ENCODE measurements at regions not wholly inside any gene's neighbourhood (a gene's known extent, or its start where the extent isn't known, plus 50 kb on each side); places are given as distances from the start of the nearest gene placed in this dataset.

DNA sequence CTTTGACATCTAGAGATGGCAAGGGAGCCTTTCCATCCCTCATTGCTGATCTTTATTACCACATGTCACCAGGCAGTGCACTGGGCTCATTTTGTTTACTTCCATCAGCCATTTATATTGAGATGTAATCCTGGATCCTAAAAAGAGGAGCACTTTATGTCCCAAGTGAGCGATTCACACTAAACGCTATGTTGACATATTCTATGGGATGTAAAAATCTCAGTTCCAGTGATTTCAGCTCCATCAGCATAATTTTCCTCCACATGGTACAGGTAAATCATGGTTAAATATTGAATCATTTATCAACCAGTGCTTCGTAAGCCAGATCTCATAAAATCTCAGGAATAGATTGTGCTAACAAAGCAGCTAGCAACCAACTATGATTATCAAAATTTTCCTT, 634.8 kb upstream of the PLXNA2 start:
- H3K9me3 ChIP-seq (ENCODE audit: insufficient read depth, low read depth, low read length): no peaks in the 10 kb centered on the region
- no peak overlapping the region for H2AFZ ChIP-seq (ENCODE audit: low read length)
- H3K36me3 ChIP-seq (ENCODE audit: insufficient read depth, low read length): no peaks in the 10 kb centered on the region
- no peaks in the 10 kb centered on the region for H3K79me2 ChIP-seq (ENCODE audit: insufficient read depth, low read length)
- no peak overlapping the region for H3K4me2 ChIP-seq (ENCODE audit: low read depth, low read length, poor library complexity, severe bottlenecking)
- H3K27me3 ChIP-seq (ENCODE audit: insufficient read depth, low read length, poor library complexity, severe bottlenecking): no peaks in the 10 kb centered on the region
- H3K9me2 ChIP-seq (replicated peaks; ENCODE audit: low read depth, low read length): no peaks in the 10 kb centered on the region
- H3K4me3 ChIP-seq (ENCODE audit: low read length, poor library complexity, severe bottlenecking): no peak overlapping the region
- H3K9ac ChIP-seq (ENCODE audit: low read depth, low read length, poor library complexity, severe bottlenecking): no peak overlapping the region
- no peaks in the 10 kb centered on the region for H4K20me1 ChIP-seq (ENCODE audit: insufficient read depth, low read length, poor library complexity, severe bottlenecking)
- no peaks in the 10 kb centered on the region for H3F3A ChIP-seq (ENCODE audit: low read depth)
- TF ChIP-seq, protein P1, sequence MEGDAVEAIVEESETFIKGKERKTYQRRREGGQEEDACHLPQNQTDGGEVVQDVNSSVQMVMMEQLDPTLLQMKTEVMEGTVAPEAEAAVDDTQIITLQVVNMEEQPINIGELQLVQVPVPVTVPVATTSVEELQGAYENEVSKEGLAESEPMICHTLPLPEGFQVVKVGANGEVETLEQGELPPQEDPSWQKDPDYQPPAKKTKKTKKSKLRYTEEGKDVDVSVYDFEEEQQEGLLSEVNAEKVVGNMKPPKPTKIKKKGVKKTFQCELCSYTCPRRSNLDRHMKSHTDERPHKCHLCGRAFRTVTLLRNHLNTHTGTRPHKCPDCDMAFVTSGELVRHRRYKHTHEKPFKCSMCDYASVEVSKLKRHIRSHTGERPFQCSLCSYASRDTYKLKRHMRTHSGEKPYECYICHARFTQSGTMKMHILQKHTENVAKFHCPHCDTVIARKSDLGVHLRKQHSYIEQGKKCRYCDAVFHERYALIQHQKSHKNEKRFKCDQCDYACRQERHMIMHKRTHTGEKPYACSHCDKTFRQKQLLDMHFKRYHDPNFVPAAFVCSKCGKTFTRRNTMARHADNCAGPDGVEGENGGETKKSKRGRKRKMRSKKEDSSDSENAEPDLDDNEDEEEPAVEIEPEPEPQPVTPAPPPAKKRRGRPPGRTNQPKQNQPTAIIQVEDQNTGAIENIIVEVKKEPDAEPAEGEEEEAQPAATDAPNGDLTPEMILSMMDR (conservative IDR thresholded peaks at IDR 0.05; ENCODE audit: low read length): no peak
- TF ChIP-seq EZH2phosphoT487 (IDR thresholded peaks at IDR 0.05; ENCODE audit: borderline replicate concordance): no peak
- no peaks in the 10 kb centered on the region for H3K4me1 ChIP-seq (ENCODE audit: insufficient read depth, low read length, poor library complexity, severe bottlenecking)

DNA sequence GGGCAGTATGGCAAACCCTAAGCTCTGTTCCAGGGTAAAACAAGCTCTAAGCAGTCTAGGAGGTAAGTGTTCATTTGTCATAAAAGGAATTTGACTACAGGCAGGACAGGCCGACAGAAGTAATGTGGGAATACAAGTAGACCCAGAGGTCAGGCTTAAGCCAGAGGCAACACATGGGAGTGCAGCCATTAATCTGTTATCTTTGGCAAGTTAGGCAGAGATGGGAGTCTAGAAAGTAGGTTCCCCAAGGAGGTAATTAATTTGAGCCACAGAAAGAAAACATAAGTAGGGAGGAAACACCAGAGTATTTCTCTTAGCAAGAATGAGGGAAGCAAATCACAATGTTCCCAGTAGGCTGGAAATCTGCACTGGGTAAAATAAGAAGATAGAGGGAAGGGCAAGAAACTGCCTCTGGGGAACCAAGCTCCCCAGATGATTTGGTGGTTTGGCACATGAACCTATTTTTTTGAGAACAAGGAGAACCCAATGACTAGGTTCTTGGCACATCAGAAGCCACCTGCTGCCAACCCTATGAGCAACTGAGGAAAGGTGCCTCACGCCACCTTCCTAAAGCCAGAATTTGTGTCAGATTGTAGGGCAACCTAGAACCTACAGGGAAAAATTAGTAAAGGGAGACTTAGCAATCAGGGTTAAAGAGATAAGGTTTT, 636.4 kb upstream of the PLXNA2 start:
- Histone ChIP-seq H3F3A (ENCODE audit: low read depth) (no peaks in the 10 kb centered on the region), H3K4me1 (ENCODE audit: insufficient read depth, low read length, poor library complexity, severe bottlenecking) (no peaks in the 10 kb centered on the region)
- TF ChIP-seq EZH2phosphoT487 (IDR thresholded peaks at IDR 0.05; ENCODE audit: borderline replicate concordance): no peak
- TF ChIP-seq, protein P1 (conservative IDR thresholded peaks at IDR 0.05; ENCODE audit: low read length): no peak

DNA sequence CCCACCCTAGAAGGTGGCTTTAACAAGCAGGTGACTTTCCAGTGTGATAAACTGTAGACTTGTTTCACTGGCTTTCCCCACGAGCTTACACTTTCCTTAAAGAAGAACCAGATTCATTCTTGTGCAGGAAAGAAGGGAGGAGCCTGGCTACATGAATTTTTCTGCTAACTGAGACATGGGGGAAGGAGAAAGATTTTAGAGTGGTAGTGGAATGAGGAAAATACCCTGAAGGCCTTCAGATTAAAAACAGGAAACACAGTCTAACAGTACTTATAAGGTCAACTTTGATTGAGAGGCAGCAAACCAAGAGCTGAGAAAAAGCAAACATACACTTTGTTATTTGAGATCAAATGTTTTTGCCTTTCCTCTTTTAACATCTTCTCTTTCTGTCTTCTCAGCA, 640.9 kb upstream of the PLXNA2 start:
- no peaks in the 10 kb centered on the region for H3K9me2 ChIP-seq (replicated peaks; ENCODE audit: low read depth, low read length)
- no peaks in the 10 kb centered on the region for H3K79me2 ChIP-seq (ENCODE audit: insufficient read depth, low read length)
- H4K20me1 ChIP-seq (ENCODE audit: insufficient read depth, low read length, poor library complexity, severe bottlenecking): no peaks in the 10 kb centered on the region
- H3F3A ChIP-seq (ENCODE audit: low read depth): no peaks in the 10 kb centered on the region
- no peaks in the 10 kb centered on the region for H3K27me3 ChIP-seq (ENCODE audit: insufficient read depth, low read length, poor library complexity, severe bottlenecking)
- no peak overlapping the region for H3K4me3 ChIP-seq (ENCODE audit: low read length, poor library complexity, severe bottlenecking)
- H3K9ac ChIP-seq (ENCODE audit: low read depth, low read length, poor library complexity, severe bottlenecking): no peak overlapping the region
- no peaks in the 10 kb centered on the region for H3K36me3 ChIP-seq (ENCODE audit: insufficient read depth, low read length)
- TF ChIP-seq, protein P1 (conservative IDR thresholded peaks at IDR 0.05; ENCODE audit: low read length): no peak
- TF ChIP-seq EZH2phosphoT487 (IDR thresholded peaks at IDR 0.05; ENCODE audit: borderline replicate concordance): no peak
- no peaks in the 10 kb centered on the region for H3K4me1 ChIP-seq (ENCODE audit: insufficient read depth, low read length, poor library complexity, severe bottlenecking)
- H3K9me3 ChIP-seq (ENCODE audit: insufficient read depth, low read depth, low read length): no peaks in the 10 kb centered on the region
- no peak overlapping the region for H2AFZ ChIP-seq (ENCODE audit: low read length)
- H3K4me2 ChIP-seq (ENCODE audit: low read depth, low read length, poor library complexity, severe bottlenecking): no peak overlapping the region

More for the DNA sequence above, 636.4 kb upstream of the PLXNA2 start:
- Histone ChIP-seq H3K4me2 (ENCODE audit: low read depth, low read length, poor library complexity, severe bottlenecking) (no peak overlapping the region), H3K9me2 (replicated peaks; ENCODE audit: low read depth, low read length) (no peaks in the 10 kb centered on the region), H3K36me3 (ENCODE audit: insufficient read depth, low read length) (no peaks in the 10 kb centered on the region), H3K79me2 (ENCODE audit: insufficient read depth, low read length) (no peaks in the 10 kb centered on the region), H3K9me3 (ENCODE audit: insufficient read depth, low read depth, low read length) (no peaks in the 10 kb centered on the region), H2AFZ (ENCODE audit: low read length) (no peak overlapping the region), H3K9ac (ENCODE audit: low read depth, low read length, poor library complexity, severe bottlenecking) (no peak overlapping the region), H3K4me3 (ENCODE audit: low read length, poor library complexity, severe bottlenecking) (no peak overlapping the region), H3K27me3 (ENCODE audit: insufficient read depth, low read length, poor library complexity, severe bottlenecking) (no peaks in the 10 kb centered on the region), H4K20me1 (ENCODE audit: insufficient read depth, low read length, poor library complexity, severe bottlenecking) (no peaks in the 10 kb centered on the region)

Data from Loucy (cell line).